NCI-H1436 (cell line): ENCODE measurements at regions not wholly inside any gene's neighbourhood (a gene's known extent, or its start where the extent isn't known, plus 50 kb on each side); places are given as distances from the start of the nearest gene placed in this dataset.
"Not testable (repeated sequence)": the region's sequence is repeated elsewhere in the genome, so short reads cannot be mapped to it uniquely, and the experiment has no call there.

Experiments used
- DNase-seq: peaks from one replicate; lab custom pipeline; 2025; lab: John Stamatoyannopoulos, UW

DNA sequence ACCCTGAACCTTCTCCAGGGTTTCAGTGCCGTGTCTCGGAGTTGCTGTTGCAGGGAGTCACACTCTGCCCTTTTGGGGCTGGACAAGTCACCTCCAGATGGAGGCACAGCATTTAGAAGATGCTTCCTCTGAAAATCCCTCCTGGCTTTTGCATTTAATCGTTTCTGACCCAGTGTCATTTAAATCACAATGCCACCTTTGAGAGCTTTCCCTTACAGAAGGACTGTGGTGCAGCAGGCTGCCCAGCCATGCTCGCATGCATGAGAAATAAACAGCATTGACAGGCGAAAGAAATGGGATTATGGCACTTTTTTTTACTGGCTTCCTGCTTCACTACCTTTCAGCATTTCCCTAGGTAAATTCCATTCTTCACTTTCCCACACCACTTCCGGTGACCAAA lies 113.4 kb upstream of the DYRK2 start:
- no peak for DNase-seq

DNA sequence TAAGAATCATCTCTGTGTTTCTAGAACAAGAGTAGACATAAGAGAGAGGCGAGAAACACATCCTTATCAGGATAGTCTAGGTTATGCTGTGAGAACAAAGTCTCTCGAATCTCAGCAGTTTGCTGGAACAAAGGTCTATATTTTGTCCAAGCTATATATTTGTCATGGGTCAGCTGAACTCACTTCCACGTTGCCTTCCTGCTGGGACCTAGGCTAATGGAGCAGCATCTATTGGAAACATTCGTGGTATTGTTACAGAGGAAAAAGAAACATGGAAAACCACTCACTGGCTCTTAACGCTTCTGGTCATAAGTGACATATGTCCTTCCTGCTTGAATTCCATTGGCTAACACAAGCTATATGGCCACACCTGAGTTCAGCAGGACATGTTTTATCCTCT lies 112.6 kb upstream of the DYRK2 start:
- DNase-seq, result no peak

DNA sequence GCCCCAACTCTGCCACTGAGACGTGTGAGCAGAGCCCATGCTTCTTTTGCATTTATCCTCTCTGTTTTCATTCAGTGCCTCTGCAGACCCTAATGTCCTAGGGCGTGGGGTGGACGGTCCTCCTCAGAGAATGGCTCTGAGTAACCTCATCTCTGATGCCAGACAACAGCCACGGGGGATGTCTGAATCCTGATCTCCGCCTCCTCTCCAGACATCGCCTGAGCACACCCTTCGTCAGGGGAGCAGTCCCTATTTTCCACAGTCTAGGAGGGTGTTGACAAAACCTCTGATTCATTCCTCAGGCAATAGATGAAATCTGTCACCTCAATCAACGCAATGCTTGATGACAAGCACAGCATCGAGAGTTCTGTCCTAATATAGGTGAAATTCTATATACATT lies 109.2 kb upstream of the DYRK2 start:
- no peak for DNase-seq

DNA sequence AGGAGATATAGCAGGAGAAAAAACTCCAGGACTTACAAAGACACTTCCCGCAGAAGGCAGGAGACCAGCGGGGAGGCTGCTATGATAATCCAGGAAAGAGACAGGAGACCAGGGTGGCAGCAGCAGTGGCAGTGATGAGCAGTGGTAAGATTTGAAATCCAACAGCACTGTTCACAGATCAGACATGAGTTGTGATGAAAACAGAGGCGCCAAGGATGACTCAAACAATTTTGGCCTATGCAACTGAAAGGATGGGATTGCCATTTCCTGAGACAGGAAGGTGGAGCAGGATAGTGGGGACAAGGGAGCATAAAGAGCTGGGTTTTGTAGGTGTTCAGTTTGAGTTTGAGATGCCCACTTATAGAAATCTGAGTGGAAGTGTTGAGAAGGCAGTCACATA lies 108.6 kb upstream of the DYRK2 start:
- DNase-seq, result no peak

DNA sequence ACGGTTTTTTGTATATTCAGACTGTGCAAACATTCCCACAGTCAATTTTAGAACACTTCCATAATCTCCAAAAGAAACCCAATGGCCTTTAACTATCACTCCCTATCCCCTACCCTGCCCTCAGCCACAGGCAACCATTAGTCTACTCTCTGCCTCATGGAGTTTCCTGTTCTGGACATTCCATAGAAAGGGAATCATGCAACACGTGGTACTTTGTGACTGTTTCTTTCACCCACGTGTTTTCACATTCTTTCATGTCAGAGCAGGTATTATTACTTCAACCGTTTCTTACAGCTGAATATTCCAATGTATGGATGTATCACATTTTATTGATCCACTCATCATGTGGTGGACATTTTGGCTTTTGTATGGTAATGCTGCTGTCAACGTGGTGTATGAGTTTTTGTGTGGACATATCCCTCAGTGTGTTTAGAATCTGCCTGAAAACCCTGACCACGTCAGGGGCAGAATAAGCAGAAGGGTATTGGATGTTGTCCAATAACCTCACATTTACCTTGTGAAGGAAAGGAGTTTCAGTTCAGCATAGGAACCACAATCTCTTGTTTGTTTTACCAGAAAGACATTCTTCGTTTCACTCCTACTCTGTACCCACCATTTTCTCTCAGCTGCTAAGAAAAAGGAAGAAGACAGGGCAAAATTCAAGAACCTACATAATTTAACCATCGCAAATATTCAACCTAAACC lies 107.5 kb upstream of the DYRK2 start:
- no peak for DNase-seq

DNA sequence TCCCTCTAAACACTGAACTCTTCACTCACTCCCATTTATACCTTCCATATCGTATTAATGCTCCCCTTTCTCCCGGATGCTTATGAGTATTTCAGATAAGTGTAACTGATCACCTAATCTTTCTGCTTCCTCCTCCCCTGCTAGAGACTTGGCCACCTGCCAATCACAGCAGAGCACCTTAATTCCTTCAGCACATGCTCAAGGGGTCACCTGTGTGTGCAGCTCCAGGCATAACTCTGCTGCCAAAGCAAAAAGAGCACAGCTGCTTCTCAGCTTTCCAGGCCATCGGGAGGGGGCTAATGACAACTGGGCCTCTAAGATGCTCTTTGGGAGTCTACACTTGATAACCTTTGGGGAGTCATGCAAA lies 106.9 kb upstream of the DYRK2 start:
- DNase-seq, result peak; percentile 40

DNA sequence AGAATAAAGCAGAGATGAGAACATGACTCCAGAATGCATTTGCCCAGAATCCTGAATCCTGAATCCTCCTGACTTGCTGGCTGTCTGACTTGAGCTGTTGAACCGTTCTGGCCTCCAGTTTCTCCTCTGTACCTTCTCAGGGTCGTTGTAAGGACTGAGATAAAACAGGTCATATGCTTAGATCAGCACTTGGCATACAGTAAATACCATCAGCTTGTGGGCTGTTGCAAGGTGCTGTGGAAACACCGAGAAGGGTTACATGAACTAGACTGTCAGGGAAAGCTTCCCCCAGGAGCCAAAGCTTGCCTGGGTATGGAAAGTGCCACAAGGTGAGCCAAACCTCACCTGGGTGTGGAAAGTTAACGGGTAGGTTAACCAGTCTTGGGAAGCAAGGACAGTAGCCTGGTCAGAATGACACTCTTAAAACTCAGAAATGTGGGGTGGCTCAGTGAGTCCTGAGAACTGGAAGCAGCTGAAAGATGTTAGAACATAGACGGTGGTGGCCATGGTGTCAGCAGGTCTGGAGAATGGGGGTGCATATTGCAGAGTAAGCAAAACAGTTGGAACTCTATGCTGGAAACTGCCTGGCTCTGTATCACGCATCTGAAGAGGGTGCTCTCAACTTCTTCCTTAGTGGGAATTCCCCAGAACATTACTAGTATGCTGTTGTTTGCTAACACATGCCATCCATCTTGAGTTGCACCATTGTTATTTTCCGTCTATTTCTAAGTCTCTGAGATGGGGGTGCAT lies 105.3 kb upstream of the DYRK2 start:
- DNase-seq, result no peak

DNA sequence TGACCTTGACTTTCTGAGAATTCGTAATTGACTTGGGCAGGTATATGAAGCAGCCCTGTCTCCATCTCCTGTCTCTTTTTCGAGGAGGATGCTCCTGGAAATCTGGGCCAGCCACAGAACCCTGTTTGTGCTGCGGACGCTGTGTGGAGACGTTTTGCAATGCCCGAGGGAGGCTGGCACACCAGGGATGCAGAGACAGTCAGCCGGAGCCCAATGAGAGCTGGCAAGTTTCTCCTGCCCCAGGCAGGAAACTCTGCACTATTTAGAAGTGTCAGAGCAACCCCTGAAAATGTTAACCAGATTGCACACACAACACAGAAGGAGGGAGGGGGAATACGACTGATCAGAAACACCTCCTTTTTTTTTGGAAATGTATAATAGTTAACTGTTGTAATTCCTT lies 103.2 kb upstream of the DYRK2 start:
- no peak for DNase-seq

DNA sequence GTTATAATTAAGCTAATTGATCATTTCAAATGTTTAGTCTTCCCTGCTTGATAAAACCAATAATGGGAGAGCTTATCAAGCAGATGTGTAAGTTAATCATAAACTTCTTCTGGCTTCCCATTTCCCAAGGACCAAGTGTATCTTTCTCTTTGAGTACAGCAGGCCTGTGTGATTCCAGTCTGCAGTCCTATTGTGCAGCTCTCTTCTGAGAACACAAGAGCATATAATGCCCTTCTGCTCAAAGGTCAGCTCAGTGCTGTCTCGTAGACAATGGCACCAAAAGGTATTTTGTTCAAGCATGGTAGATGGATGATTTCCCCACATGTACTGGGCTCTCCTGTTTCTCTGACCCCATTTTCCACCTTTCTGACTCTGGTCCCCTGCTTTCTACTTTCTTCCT lies 101.8 kb upstream of the DYRK2 start:
- DNase-seq, result no peak

DNA sequence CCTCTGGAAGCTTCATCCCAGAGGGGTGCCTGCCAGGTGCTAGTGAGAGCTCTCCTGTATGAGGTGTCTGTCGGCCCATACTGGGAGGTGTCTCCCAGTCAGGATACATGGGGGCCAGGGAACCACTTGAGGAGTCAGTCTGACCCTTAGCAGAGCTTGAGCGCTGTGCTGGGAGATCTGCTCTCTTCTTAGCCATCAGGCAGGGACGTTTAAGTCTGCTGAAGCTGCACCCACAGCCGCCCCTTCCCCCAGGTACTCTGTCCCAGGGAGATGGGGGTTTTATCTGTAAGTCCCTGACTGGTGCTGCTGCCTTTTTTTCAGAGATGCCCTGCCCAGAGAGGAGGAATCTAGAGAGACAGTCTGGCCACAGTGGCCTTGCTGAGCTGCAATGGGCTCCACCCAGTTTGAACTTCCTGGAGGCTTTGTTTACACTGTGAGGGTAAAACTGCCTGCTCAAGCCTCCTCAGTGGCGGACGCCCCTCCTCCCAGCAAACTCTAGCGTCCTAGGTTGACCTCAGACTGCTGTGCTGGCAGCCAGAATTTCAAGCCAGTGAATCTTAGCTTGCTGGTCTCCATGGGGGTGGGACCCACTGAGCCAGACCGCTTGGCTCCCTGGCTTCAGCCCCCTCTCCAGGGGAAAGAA lies 93.3 kb upstream of the DYRK2 start:
- DNase-seq, result not testable (repeated sequence)

DNA sequence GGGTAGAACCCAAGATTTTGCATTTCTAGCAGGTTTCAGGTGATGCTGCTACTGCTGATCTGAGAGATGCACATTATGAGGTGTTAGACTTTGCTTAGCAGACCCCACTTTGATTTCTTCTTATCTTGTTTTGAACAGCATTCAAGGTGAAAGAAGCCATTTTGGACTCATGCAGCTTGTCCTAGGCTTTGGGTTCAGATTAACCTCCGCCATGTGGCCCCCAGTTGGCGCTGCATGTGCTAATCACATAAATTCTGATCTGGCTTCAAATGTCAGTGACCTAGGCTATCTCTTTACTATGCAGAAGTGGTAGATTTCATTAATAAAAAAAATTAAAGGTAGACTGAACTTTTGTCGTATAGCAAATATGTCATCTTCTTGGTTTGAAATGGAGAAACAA lies 89.8 kb upstream of the DYRK2 start:
- no peak for DNase-seq

DNA sequence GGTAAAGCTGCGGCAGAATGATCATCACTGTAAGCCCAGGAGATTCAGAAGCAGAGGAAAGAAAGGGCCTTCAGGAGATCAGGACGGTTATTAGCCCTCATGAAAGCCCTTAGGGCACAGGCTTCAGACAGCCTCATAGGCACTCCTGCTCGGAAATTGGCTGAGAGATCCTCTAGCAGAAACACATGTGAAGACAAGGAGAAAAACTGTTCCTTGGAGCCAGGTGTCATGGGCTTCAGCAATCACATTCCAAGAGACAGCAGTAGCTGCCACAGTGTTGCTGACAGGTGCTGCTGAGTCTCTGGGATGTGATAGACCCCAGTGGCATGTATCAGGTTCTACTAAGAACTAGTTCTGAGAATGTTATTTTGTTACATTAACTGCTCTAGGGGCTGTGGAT lies 88.8 kb upstream of the DYRK2 start:
- no peak for DNase-seq

DNA sequence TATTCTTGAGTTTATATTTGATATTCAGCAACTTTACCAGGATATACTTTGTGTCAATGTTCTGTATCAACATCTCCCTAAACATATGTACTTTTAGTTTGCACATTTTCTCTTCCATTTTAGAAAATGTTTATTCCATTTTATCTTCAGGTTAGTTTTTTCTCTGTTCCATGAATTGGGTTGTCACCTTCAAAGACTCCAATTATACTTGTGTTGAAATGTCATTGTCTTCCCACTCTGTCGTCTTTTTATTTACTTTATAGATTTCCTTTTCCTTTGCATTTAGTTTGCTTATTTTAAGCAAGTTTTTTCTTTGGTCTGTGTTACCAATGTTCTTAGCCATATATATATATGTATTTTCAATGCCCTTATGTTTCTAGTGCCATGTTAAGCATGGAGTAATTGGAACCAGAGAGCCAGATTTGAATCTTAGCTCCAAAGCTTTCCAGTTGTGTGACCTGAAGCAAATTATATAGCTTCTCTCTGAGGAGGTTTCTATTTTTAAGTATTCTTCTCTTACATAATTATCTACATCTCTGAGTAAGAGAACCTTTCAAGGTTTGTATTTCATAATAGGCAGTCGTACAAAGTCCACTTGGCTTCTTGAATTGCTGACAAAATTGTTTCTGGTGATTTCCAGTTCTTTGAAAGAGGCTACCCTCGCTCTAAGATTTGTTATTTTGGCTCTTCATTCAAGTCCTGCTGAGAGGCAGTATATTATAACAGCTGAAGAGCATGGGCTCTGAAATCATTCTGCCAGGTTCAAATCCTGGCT lies 85.8 kb upstream of the DYRK2 start:
- no peak for DNase-seq

DNA sequence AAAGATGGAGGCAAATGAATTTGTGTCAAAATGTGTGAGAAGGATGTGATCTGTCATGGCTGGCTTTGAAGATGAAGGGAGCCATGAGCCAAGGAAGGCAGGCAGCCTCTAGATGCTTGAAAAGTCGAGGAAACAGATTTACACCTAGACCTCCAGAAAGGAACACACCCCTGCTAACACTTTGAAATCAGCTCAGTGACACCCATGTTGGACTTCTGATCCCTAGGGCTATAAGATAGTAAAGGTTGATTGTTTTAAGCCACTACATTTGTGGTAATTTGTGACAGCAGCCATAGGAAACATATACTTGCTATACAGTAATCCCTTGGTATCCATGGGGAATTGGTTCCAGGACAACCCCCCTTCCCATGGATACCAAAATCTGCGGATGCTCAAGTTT lies 80.5 kb upstream of the DYRK2 start:
- DNase-seq, result no peak

DNA sequence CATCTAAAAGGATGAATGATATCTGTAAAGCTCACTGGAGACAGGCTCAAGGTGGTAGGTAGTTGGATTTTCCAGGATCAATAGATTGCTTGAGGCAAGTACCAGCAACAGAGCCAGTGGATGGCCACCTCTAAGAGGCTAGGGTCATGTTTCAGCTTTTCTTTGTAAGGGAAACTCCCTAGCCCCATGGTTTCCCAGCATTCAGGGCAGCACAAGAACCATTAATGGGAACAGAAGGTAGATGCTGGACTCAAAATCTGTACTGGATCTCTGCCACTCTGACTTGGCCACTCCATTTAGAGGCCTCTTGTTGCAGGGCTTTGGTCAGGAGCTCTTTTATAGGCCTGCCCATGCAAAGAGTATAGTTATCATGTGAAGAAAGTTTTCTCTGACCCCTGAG lies 76.1 kb upstream of the DYRK2 start:
- DNase-seq, result no peak

DNA sequence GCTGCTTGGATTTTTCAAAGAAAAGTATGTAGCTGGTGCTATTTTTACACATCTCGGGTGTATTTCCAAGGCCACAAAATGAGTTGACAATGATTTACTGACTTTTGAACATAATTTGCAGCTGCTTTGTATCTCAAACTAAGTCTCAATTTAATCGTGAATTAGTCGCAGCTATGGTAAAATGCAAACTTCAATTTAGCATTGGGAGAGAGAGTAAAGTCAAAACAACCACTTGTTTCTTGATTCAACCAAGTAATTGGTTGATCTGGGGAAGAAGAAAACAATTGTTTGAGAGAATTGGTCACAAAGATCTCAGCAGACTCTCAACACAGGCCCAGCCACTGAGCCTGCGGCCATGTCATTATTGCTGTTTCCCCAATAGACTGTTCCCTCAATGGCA lies 75.0 kb upstream of the DYRK2 start:
- no peak for DNase-seq

DNA sequence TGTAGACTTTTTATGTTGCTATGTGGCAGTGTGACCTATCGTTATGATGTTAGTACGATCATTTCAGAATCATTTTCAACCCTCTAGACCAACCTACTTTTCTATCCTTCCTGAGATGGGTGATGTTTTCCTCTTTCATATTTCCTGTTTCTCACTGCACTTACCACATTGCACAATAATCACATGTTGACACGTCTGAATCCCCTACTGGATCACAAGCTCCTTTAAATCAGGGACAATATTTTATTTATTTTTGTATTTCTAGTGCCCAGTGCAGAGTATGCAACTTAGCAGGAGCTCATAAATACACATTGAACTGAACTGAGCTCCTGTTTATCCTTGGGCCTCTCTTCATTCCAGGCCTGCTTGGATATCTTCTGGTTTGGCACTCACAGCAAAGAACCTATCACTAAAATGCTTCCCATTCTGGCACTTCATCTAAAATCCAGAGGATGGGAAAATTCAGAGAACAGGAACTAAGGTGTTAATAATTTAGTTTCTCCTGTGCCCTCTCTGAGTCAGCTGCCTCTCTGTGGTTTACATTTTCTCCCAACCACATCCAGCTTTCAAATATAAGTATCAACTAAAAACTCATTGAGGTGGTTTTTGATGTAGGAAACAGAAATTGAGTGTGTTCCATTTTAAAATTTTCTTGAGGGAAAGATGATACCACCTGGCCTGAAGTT lies 69.4 kb upstream of the DYRK2 start:
- no peak for DNase-seq

DNA sequence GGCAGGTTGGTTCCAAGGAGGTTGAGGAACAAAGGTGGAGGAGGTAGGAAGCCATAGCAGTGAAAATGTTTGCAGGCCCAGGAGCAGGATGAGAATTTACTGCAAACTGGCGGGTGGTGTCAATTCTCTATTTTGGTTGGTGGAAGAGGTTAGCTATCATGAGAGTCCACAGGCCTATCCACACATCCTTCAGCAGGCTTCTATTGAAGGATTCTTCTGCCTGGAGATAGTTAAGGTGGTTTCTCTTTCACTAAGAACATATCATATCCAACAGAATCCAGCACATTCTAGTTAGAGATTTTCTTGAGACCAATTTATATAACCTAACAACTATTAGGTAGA lies 68.9 kb upstream of the DYRK2 start:
- no peak for DNase-seq

DNA sequence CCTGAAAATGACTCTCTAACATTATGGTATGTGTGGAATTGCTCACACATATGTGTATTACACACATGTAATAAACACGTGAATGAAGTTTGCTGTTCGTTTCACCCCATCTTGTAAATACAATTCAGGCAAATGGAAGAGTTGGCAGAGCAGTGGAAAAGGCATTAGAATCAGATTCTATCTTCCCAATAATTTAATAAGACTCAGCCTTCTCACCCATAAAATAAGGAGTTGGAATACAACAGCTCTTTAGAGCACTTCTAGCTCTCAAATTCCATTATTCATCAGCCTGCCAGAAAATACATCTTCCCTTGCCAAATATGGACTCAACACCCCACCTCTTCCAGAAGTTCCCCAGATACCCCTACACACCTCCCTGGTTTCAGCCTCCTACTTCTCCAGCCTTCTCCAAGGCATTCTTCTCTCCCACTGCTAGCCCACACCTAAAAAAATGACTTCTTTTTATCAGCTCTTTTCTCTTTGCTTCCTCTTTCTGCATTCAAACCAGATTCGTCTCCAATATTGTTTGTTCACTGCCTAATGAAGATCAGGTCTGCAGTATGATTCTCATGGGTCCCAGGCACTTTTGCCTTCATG lies 66.2 kb upstream of the DYRK2 start:
- no peak for DNase-seq

DNA sequence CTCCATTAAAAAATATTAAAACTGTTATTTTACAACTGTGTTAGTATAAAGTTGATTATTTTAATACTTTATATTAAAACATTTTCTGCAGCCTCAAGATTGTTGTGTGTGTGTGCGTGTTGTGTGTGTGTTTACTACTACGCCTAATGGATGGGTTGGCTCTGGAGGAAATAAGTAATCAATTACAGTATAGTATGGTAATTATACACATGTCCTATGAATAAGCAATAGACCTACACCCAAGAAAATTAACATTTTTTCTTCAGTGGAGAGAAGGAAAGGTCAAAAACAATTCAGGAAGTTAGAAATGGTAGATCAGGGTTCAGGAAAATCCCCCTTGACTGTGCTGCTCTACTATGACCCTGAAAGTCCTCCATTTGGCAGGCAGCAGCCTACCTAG lies 65.7 kb upstream of the DYRK2 start:
- DNase-seq, result no peak

DNA sequence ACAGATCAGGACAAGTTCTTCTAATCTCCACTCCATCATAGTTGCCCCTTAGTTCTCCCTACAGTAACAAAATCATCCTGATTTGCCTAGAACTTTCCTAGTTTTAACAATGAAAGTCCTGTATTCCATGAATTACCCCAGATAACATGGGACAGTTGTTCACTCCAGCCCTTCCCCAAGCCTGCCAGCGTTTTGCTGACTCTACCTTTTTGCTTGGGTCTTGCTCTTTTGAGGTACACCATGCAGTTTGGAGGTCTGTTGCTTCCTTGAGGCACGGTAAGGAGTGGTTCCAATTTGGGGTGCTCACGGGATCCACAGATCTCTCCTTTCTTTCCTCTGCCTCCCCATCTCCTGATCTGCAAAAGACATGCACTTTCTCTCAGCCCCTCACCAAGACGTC lies 61.6 kb upstream of the DYRK2 start:
- DNase-seq, result no peak

DNA sequence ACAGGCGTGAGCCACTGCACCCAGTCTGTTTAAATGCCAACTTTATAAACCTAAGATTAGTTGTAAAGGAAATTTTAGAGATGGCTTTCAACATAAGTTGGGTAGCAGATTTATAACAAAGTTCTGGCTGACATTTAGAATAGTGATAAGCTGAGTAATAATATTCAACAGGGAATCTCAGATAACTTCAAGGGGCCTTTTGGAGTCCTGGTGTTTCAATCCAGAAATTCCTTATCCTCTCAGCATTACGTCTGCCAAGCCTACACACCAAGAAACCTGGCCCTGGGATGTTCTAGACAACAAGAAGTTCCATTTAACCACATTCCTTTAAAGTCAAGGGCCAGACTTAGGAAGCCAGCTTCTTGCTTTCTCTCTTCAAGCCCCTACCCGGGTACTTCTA lies 59.5 kb upstream of the DYRK2 start:
- no peak for DNase-seq
